HG03066 (cell line): ENCODE measurements at regions not wholly inside any gene's neighbourhood (a gene's known extent, or its start where the extent isn't known, plus 50 kb on each side); places are given as distances from the start of the nearest gene placed in this dataset.

Experiments used
- ATAC-seq: cut with Tn5 transposase; IDR thresholded peaks from one replicate; pipeline ENCODE4 v1.9.1; 2021; ENCODE audit warnings: low read depth; ENCODE audit not compliant: unreplicated experiment

- no peak for ATAC-seq
Measured at GRCh38 chr6:33869826-33870423, 66.1 kb upstream of the MLN start.

GRCh38 chr6:33869121-33869520 is 65.3 kb upstream of the MLN start:
- ATAC-seq: no peak

GRCh38 chr6:33868141-33868540 is 64.3 kb upstream of the MLN start:
- no peak for ATAC-seq

GRCh38 chr6:33865478-33866077 is 61.8 kb upstream of the MLN start:
- ATAC-seq: no peak

GRCh38 chr6:33863723-33864440 is 60.1 kb upstream of the MLN start:
- no peak for ATAC-seq

GRCh38 chr6:33863084-33863483 is 59.3 kb upstream of the MLN start:
- ATAC-seq: no peak

- no peak for ATAC-seq
Measured at GRCh38 chr6:33862536-33862935, 58.7 kb upstream of the MLN start.

GRCh38 chr6:33861722-33862121 is 57.9 kb upstream of the MLN start:
- no peak for ATAC-seq

- ATAC-seq: no peak
Measured at GRCh38 chr6:33860706-33861474, 57.1 kb upstream of the MLN start.

GRCh38 chr6:33860006-33860405 is 56.2 kb upstream of the MLN start:
- ATAC-seq: no peak

GRCh38 chr6:33858804-33859505 is 55.2 kb upstream of the MLN start:
- ATAC-seq: no peak

- ATAC-seq: no peak
Measured at GRCh38 chr6:33857932-33858475, 54.2 kb upstream of the MLN start.

- no peak for ATAC-seq
Measured at GRCh38 chr6:33857093-33857931, 53.5 kb upstream of the MLN start.

- no peak for ATAC-seq
Measured at GRCh38 chr6:33856655-33857054, 52.9 kb upstream of the MLN start.

GRCh38 chr6:33856031-33856590 is 52.3 kb upstream of the MLN start:
- no peak for ATAC-seq

- no peak for ATAC-seq
Measured at GRCh38 chr6:33854572-33855030, 50.8 kb upstream of the MLN start.

- ATAC-seq: no peak
Measured at GRCh38 chr6:33853736-33854135, 49.9 kb upstream of the MLN start.
